HG03103 (cell line): ENCODE measurements at regions not wholly inside any gene's neighbourhood (a gene's known extent, or its start where the extent isn't known, plus 50 kb on each side); places are given as distances from the start of the nearest gene placed in this dataset.

ENCODE experiments used
- ATAC-seq: cut with Tn5 transposase; IDR thresholded peaks from one replicate; pipeline ENCODE4 v1.9.1; 2021; ENCODE audit warnings: low read depth; ENCODE audit not compliant: unreplicated experiment

- no peak for ATAC-seq
Measured at GRCh38 chr4:24175707-24176106, 285.9 kb upstream of the PPARGC1A start.

- ATAC-seq: no peak
Measured at GRCh38 chr4:24174602-24175001, 284.8 kb upstream of the PPARGC1A start.

GRCh38 chr4:24172406-24172805 is 282.6 kb upstream of the PPARGC1A start:
- ATAC-seq: no peak

- ATAC-seq: no peak
Measured at GRCh38 chr4:24169956-24170355, 280.1 kb upstream of the PPARGC1A start.

GRCh38 chr4:24168658-24169057 is 278.8 kb upstream of the PPARGC1A start:
- ATAC-seq: no peak

- no peak for ATAC-seq
Measured at GRCh38 chr4:24166501-24166900, 276.7 kb upstream of the PPARGC1A start.

GRCh38 chr4:24164797-24165196 is 274.9 kb upstream of the PPARGC1A start:
- no peak for ATAC-seq

GRCh38 chr4:24164054-24164693 is 274.3 kb upstream of the PPARGC1A start:
- ATAC-seq: no peak

GRCh38 chr4:24163314-24163713 is 273.5 kb upstream of the PPARGC1A start:
- ATAC-seq: no peak

- no peak for ATAC-seq
Measured at GRCh38 chr4:24160358-24160757, 270.5 kb upstream of the PPARGC1A start.

- no peak for ATAC-seq
Measured at GRCh38 chr4:24158031-24158430, 268.2 kb upstream of the PPARGC1A start.

GRCh38 chr4:24150034-24150433 is 260.2 kb upstream of the PPARGC1A start:
- ATAC-seq: no peak

GRCh38 chr4:24146127-24146526 is 256.3 kb upstream of the PPARGC1A start:
- ATAC-seq: no peak

GRCh38 chr4:24145591-24145990 is 255.7 kb upstream of the PPARGC1A start:
- no peak for ATAC-seq

GRCh38 chr4:24144381-24144780 is 254.5 kb upstream of the PPARGC1A start:
- ATAC-seq: no peak

- ATAC-seq: no peak
Measured at GRCh38 chr4:24143741-24144140, 253.9 kb upstream of the PPARGC1A start.

- ATAC-seq: no peak
Measured at GRCh38 chr4:24141836-24142235, 252.0 kb upstream of the PPARGC1A start.

- no peak for ATAC-seq
Measured at GRCh38 chr4:24140892-24141291, 251.0 kb upstream of the PPARGC1A start.

- no peak for ATAC-seq
Measured at GRCh38 chr4:24137671-24138601, 248.1 kb upstream of the PPARGC1A start.

GRCh38 chr4:24131954-24132673 is 242.3 kb upstream of the PPARGC1A start:
- ATAC-seq: no peak

GRCh38 chr4:24130637-24131036 is 240.8 kb upstream of the PPARGC1A start:
- ATAC-seq: no peak
